ENCODE measurements at regions not wholly inside any gene's neighbourhood (a gene's known extent, or its start where the extent isn't known, plus 50 kb on each side); places are given as distances from the start of the nearest gene placed in this dataset.

DNA sequence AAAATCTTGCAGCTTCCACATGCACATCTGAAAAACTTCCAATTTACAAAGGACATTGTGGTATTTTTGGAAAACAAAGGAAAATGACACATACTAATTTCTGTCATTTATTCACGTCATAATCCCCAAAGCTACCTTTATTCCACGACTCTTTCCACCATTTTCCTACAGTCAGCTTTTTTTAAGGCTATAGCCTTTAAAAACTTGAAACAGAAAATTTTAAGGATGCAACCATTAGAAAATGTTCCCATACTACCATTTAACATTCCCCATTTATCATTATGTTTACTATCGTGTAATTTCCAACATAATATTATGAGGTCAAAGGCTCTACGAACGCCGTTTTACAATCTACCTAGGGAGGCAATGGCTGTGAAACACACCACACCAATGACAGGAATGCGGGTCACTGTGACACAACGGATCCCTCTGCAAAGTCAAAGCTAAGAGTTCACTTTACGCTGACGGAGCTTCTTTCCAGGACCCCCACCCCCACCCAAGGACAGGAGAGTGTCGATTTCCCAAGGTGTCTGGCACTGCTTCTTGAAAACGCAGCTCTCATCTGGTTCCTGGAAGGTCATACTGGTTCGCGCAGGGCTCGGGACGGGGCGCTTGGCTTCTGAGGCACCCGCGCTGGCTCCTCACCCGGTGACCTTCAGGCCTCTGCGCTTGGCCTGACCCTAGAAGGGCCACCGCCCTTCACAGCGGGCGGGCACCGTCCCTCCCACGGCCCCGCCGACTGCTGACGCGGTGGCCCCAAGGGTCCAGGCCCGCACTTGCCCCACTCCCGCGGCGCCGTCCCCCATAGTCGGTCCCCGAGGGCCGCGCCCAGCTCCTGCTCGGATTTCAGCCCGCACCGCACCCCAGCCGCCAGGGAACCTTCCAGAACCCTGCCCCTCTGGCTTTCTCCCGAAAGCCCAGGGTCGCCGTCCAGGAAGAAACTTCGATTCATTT, 50.5 kb upstream of the ATF3 start:
- DNase-seq (ENCODE audit: low read depth) = no peak

DNA sequence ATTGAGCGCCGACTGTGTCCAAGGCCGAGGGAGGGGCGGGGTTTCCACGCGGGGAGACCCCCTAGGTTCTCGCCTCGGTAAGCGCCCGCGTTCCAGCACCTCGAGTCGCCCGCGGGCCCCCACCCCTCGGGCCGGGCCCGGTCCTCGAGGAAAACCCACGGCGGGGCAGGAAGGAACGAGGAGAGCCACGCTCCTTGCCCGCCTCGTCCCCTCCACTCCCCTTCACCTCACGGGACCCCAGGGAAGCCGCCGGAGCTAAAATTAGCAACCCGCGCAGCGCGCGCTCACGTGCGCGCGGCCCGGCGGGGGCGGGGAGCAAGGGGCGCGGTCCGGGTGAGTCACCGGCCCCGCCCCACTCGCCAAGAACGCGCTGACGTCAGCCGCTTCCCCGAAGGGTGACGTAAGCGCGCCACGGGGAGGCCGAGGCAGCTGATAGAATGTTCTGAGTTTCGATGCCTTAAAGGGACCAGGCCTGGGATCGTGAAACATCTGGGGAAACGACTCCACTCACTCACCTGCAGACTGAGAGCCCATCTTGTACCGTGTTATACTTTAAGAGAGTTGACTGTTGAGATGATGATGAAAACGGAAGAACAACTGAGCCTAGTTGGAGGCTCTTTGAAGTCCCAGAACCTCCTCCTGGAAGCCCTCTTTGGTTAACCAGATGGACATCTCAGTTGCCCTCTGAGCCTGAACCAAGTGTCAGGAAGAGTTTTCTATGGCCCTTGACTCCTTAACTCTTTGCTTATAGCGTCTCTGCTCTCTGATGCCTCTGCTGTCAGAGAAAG, 49.7 kb upstream of the ATF3 start:
- DNase-seq (ENCODE audit: low read depth) = peak; percentile 90
